Small intestine (tissue), 7 donors: ENCODE measurements at regions not wholly inside any gene's neighbourhood (a gene's known extent, or its start where the extent isn't known, plus 50 kb on each side); places are given as distances from the start of the nearest gene placed in this dataset.

ENCODE experiments used
- DNase-seq, 2 donors: peaks; one replicate each; pipeline versions ENCODE4 v3.0.0 to v3.0.0-alpha.2; 2013
- FAIRE-seq: peaks from 2 replicates; lab custom pipeline; 2012; peaks lifted over from hg19 to GRCh38; lab: Jason Lieb, UNC
- H3K27ac ChIP-seq, 3 donors: one replicate each; pipeline ENCODE4 v1.5.1; 2013; ENCODE audit warnings: low read length in 2 of 3, mild to moderate bottlenecking in 2 of 3, control low read depth in 1 of 3, inconsistent platforms in 1 of 3, low read depth in 1 of 3, moderate library complexity in 1 of 3
- H3K27me3 ChIP-seq, 3 donors: one replicate each; pipeline ENCODE4 v1.6.1; 2013; ENCODE audit warnings: low read length in 3 of 3, inconsistent platforms in 1 of 3; ENCODE audit not compliant: control insufficient read depth in 3 of 3, insufficient read depth in 3 of 3
- H3K36me3 ChIP-seq, 3 donors: one replicate each; pipeline ENCODE4 v1.6.1; 2013; ENCODE audit warnings: low read length in 3 of 3, inconsistent platforms in 1 of 3, low read depth in 1 of 3, mild to moderate bottlenecking in 1 of 3, moderate library complexity in 1 of 3; ENCODE audit not compliant: control insufficient read depth in 3 of 3, insufficient read depth in 2 of 3
- H3K4me1 ChIP-seq, 3 donors: one replicate each; pipeline ENCODE4 v1.6.1; 2013; ENCODE audit warnings: low read length in 2 of 3, inconsistent platforms in 1 of 3, low read depth in 1 of 3, mild to moderate bottlenecking in 1 of 3, moderate library complexity in 1 of 3; ENCODE audit not compliant: control insufficient read depth in 3 of 3, insufficient read depth in 2 of 3
- H3K4me3 ChIP-seq, 3 donors: one replicate each; pipeline ENCODE4 v1.5.1; 2013; ENCODE audit warnings: low read length in 3 of 3, control low read depth in 1 of 3, inconsistent platforms in 1 of 3, low read depth in 1 of 3, mild to moderate bottlenecking in 1 of 3, moderate library complexity in 1 of 3
- H3K9me3 ChIP-seq, 2 donors: one replicate each; pipeline ENCODE4 v1.6.1; 2013; ENCODE audit warnings: low read depth in 1 of 2, low read length in 1 of 2; ENCODE audit not compliant: control insufficient read depth in 2 of 2, insufficient read depth in 1 of 2
- WGBS, 3 donors: extraction: QIAGEN DNeasy Blood & Tissue Kit; methylation state at CpG; one replicate each; pipeline ENCODE4 v1.1.7; 2013; 5-methylcytosine and 5-hydroxymethylcytosine counted together
- donor health status: healthy with polysubstance abuse.
- donor health status: control.
- donor health status: control.
- donor health status: Bipolar disorder and iron deficiency.
- donor health status: healthy.

GRCh38 chr12:115225845-115226244, 541.9 kb upstream of the TBX3 start:
- FAIRE-seq (no peak), DNase-seq (no peak)
- H3K27me3 ChIP-seq = no peaks in the 10 kb centered on the region
- H3K36me3 ChIP-seq = no peaks in the 10 kb centered on the region
- H3K9me3 ChIP-seq = no peaks in the 10 kb centered on the region
- peaks cover 0 to 16% (median 2%) of the 10 kb centered on the region in 3 donors for H3K4me1 ChIP-seq
- 58 to 74% (median 61%) methylated on average over 4 of the region's 4 CpGs for WGBS, 3 donors
- H3K4me3 ChIP-seq = no peak overlapping the region
- H3K27ac ChIP-seq = no peak overlapping the region

- peaks cover 0 to 9% (median 0%) of the 10 kb centered on the region in 3 donors for H3K4me1 ChIP-seq
- 68 to 76% (median 73%) methylated on average over 4 of the region's 4 CpGs for WGBS, 3 donors
- no peaks in the 10 kb centered on the region for H3K27me3 ChIP-seq
- FAIRE-seq (no peak), DNase-seq (peak in 1 of 2 donors; percentile 50)
- H3K36me3 ChIP-seq = no peaks in the 10 kb centered on the region
- H3K9me3 ChIP-seq = no peaks in the 10 kb centered on the region
- no peak overlapping the region for H3K27ac ChIP-seq
- H3K4me3 ChIP-seq = no peak overlapping the region
These were observed 540.0 kb upstream of the TBX3 start for GRCh38 chr12:115223991-115224390.

- FAIRE-seq (no peak), DNase-seq (no peak)
- Histone ChIP-seq H3K9me3 (no peaks in the 10 kb centered on the region), H3K27ac (no peak overlapping the region), H3K4me1 (peaks cover 0 to 9% (median 0%) of the 10 kb centered on the region in 3 donors), H3K27me3 (no peaks in the 10 kb centered on the region), H3K36me3 (no peaks in the 10 kb centered on the region), H3K4me3 (no peak overlapping the region)
- 84 to 87% (median 86%) methylated on average over 4 of the region's 4 CpGs for WGBS, 3 donors
These were observed 539.3 kb upstream of the TBX3 start for GRCh38 chr12:115223322-115223721.

- DNase-seq = no peak
- no peaks in the 10 kb centered on the region for H3K27me3 ChIP-seq
- H3K4me1 ChIP-seq = peaks cover 0 to 9% (median 0%) of the 10 kb centered on the region in 3 donors
- H3K27ac ChIP-seq = no peak overlapping the region
- no peaks in the 10 kb centered on the region for H3K9me3 ChIP-seq
- H3K36me3 ChIP-seq = no peaks in the 10 kb centered on the region
- no peak overlapping the region for H3K4me3 ChIP-seq
- WGBS, 3 donors = 80 to 84% (median 83%) methylated on average over 6 of the region's 6 CpGs
- FAIRE-seq = no peak
These were observed 538.2 kb upstream of the TBX3 start for GRCh38 chr12:115222220-115222619.

GRCh38 chr12:115216301-115216700, 532.3 kb upstream of the TBX3 start:
- WGBS, 3 donors = 70 to 79% (median 78%) methylated on average over 5 of the region's 5 CpGs
- Histone ChIP-seq H3K27ac (no peak overlapping the region), H3K4me3 (no peak overlapping the region), H3K36me3 (no peaks in the 10 kb centered on the region), H3K27me3 (no peaks in the 10 kb centered on the region), H3K9me3 (peaks cover 0 to 4% of the 10 kb centered on the region in 2 donors), H3K4me1 (peaks cover 0 to 9% (median 0%) of the 10 kb centered on the region in 3 donors)
- DNase-seq = no peak
- FAIRE-seq = no peak

- Histone ChIP-seq H3K27ac (no peak overlapping the region), H3K36me3 (no peaks in the 10 kb centered on the region), H3K9me3 (peaks cover 0 to 4% of the 10 kb centered on the region in 2 donors), H3K4me1 (peaks cover 0 to 9% (median 0%) of the 10 kb centered on the region in 3 donors), H3K27me3 (no peaks in the 10 kb centered on the region), H3K4me3 (no peak overlapping the region)
- 70 to 81% (median 78%) methylated on average over 3 of the region's 3 CpGs for WGBS, 3 donors
- FAIRE-seq = no peak
- no peak for DNase-seq
These were observed 531.6 kb upstream of the TBX3 start for GRCh38 chr12:115215544-115215943.

GRCh38 chr12:115213538-115214016, 529.6 kb upstream of the TBX3 start:
- H3K27me3 ChIP-seq = no peaks in the 10 kb centered on the region
- H3K4me1 ChIP-seq = peaks cover 0 to 9% (median 0%) of the 10 kb centered on the region in 3 donors
- H3K9me3 ChIP-seq = peaks cover 0 to 4% of the 10 kb centered on the region in 2 donors
- no peaks in the 10 kb centered on the region for H3K36me3 ChIP-seq
- DNase-seq (peak in 1 of 2 donors; percentile 32), FAIRE-seq (no peak)
- no peak overlapping the region for H3K4me3 ChIP-seq
- peak overlapping the region in 1 of 3 donors; percentile 30 for H3K27ac ChIP-seq
- 38 to 44% (median 40%) methylated on average over 6 of the region's 6 CpGs for WGBS, 3 donors

GRCh38 chr12:115213118-115213517, 529.1 kb upstream of the TBX3 start:
- H3K9me3 ChIP-seq = peaks cover 0 to 4% of the 10 kb centered on the region in 2 donors
- no peaks in the 10 kb centered on the region for H3K36me3 ChIP-seq
- DNase-seq (no peak), FAIRE-seq (no peak)
- H3K4me1 ChIP-seq = peaks cover 0 to 9% (median 0%) of the 10 kb centered on the region in 3 donors
- no peak overlapping the region for H3K27ac ChIP-seq
- H3K27me3 ChIP-seq = no peaks in the 10 kb centered on the region
- 71 to 93% (median 75%) methylated on average over 1 of the region's 1 CpG for WGBS, 3 donors
- no peak overlapping the region for H3K4me3 ChIP-seq

GRCh38 chr12:115212356-115212755, 528.4 kb upstream of the TBX3 start:
- peaks cover 0 to 9% (median 0%) of the 10 kb centered on the region in 3 donors for H3K4me1 ChIP-seq
- no peaks in the 10 kb centered on the region for H3K27me3 ChIP-seq
- H3K36me3 ChIP-seq = no peaks in the 10 kb centered on the region
- DNase-seq = no peak
- FAIRE-seq = no peak
- no peak overlapping the region for H3K27ac ChIP-seq
- H3K4me3 ChIP-seq = no peak overlapping the region
- 0% methylated on average over 1 of the region's 1 CpG for WGBS, 3 donors
- H3K9me3 ChIP-seq = peaks cover 0 to 4% of the 10 kb centered on the region in 2 donors
